Endodermal cell (in vitro differentiated cells): ENCODE measurements at regions not wholly inside any gene's neighbourhood (a gene's known extent, or its start where the extent isn't known, plus 50 kb on each side); places are given as distances from the start of the nearest gene placed in this dataset.

Source experiments
- DNase-seq: peaks from one replicate; pipeline ENCODE4 v3.0.0-alpha.2; 2017
- H3K27ac ChIP-seq: 2 replicates; pipeline ENCODE4 v1.5.1; 2013; ENCODE audit warnings: mild to moderate bottlenecking, low read depth, low read length, moderate library complexity
- H3K27me3 ChIP-seq: 2 replicates; pipeline ENCODE4 v1.6.1; 2013; ENCODE audit warnings: mild to moderate bottlenecking, low read length, moderate library complexity; ENCODE audit not compliant: insufficient read depth, control insufficient read depth, poor library complexity, severe bottlenecking
- H3K36me3 ChIP-seq: 2 replicates; pipeline ENCODE4 v1.7.0; 2013; ENCODE audit warnings: mild to moderate bottlenecking, low read length, moderate library complexity; ENCODE audit not compliant: control insufficient read depth, insufficient read depth
- H3K4me1 ChIP-seq: one replicate; pipeline ENCODE4 v1.7.0; 2013; ENCODE audit warnings: low read length; ENCODE audit not compliant: control insufficient read depth, insufficient read depth
- H3K4me3 ChIP-seq: 2 replicates; pipeline ENCODE4 v1.5.1; 2013; ENCODE audit warnings: mild to moderate bottlenecking, low read length, moderate library complexity
- H3K9ac ChIP-seq: 2 replicates; pipeline ENCODE4 v1.6.1; 2013; ENCODE audit warnings: mild to moderate bottlenecking, low read length, moderate library complexity; ENCODE audit not compliant: poor library complexity, severe bottlenecking; ENCODE audit errors: extremely low read depth
- H3K9me3 ChIP-seq: 2 replicates; pipeline ENCODE4 v1.6.1; 2013; ENCODE audit warnings: mild to moderate bottlenecking, low read length, moderate library complexity; ENCODE audit not compliant: control insufficient read depth
- H3K27ac Mint-ChIP-seq: 2 replicates; pipeline ENCODE4 v1.8.0; 2020; ENCODE audit warnings: mixed read lengths
- H3K27me3 Mint-ChIP-seq: 2 replicates; pipeline ENCODE4 v1.8.0; 2021; ENCODE audit warnings: mild to moderate bottlenecking, mixed read lengths; ENCODE audit not compliant: insufficient read depth
- H3K36me3 Mint-ChIP-seq: 2 replicates; pipeline ENCODE4 v1.8.0; 2020; ENCODE audit warnings: low read depth, mixed read lengths
- H3K4me1 Mint-ChIP-seq: 2 replicates; pipeline ENCODE4 v1.8.0; 2020; ENCODE audit warnings: mixed read lengths
- H3K4me3 Mint-ChIP-seq: 2 replicates; pipeline ENCODE4 v1.8.0; 2020; ENCODE audit warnings: mild to moderate bottlenecking, moderate library complexity, mixed read lengths
- H3K9me3 Mint-ChIP-seq: 2 replicates; pipeline ENCODE4 v1.8.0; 2020; ENCODE audit warnings: mild to moderate bottlenecking, mixed read lengths
- WGBS, 2 experiments: methylation state at CpG; one replicate each; pipeline versions ENCODE4 v1.1.5 to v1.1.7; 2013; ENCODE audit warnings: missing lambda C conversion rate in 2 of 2, mixed read lengths in 1 of 2; ENCODE audit not compliant: insufficient coverage in 1 of 2, insufficient read length in 1 of 2; 5-methylcytosine and 5-hydroxymethylcytosine counted together
- TF ChIP-seq, protein P1 (sequence below): fragments of 200-600 bp; sonication (generic); conservative IDR thresholded peaks from 2 replicates; pipeline ENCODE4 v1.5.0; 2021; ENCODE audit warnings: antibody characterized with exemption, mild to moderate bottlenecking

DNA sequence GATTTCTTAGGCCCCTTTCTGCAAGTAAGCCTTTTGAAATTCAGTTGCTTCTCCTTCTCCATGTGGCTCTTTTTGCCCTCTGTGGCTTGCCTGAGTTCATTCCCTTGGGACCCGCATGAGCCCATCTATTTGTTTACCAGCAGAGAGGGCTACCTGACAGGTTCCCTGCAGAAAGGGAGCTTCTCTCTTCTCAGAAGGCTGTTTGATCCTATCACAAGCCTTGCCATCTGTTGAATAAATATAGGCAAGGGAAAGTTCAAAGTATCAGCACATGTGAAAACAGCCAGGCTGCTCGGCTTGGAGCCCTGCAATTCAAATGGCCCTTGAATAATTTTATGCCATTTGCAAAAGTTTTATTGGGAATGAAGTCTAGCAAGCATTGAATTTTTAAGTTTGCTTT, 720.2 kb upstream of the FZD8 start:
- Histone ChIP-seq H3K4me1 (no peaks in the 10 kb centered on the region), H3K4me3 (no peak overlapping the region), H3K36me3 (no peaks in the 10 kb centered on the region), H3K9me3 (no peaks in the 10 kb centered on the region), H3K9ac (no peak overlapping the region), H3K27ac (no peak overlapping the region), H3K27me3 (no peaks in the 10 kb centered on the region)
- peak; percentile 46 for DNase-seq
- Mint-ChIP-seq H3K27ac (no peak overlapping the region), H3K4me3 (no peak overlapping the region), H3K9me3 (no peaks in the 10 kb centered on the region), H3K4me1 (peaks cover 2% of the 10 kb centered on the region), H3K36me3 (no peaks in the 10 kb centered on the region), H3K27me3 (no peaks in the 10 kb centered on the region)
- TF ChIP-seq, protein P1, sequence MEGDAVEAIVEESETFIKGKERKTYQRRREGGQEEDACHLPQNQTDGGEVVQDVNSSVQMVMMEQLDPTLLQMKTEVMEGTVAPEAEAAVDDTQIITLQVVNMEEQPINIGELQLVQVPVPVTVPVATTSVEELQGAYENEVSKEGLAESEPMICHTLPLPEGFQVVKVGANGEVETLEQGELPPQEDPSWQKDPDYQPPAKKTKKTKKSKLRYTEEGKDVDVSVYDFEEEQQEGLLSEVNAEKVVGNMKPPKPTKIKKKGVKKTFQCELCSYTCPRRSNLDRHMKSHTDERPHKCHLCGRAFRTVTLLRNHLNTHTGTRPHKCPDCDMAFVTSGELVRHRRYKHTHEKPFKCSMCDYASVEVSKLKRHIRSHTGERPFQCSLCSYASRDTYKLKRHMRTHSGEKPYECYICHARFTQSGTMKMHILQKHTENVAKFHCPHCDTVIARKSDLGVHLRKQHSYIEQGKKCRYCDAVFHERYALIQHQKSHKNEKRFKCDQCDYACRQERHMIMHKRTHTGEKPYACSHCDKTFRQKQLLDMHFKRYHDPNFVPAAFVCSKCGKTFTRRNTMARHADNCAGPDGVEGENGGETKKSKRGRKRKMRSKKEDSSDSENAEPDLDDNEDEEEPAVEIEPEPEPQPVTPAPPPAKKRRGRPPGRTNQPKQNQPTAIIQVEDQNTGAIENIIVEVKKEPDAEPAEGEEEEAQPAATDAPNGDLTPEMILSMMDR = no peak
- WGBS, 2 experiments = 80 to 86% methylated on average over 2 of the region's 2 CpGs

DNA sequence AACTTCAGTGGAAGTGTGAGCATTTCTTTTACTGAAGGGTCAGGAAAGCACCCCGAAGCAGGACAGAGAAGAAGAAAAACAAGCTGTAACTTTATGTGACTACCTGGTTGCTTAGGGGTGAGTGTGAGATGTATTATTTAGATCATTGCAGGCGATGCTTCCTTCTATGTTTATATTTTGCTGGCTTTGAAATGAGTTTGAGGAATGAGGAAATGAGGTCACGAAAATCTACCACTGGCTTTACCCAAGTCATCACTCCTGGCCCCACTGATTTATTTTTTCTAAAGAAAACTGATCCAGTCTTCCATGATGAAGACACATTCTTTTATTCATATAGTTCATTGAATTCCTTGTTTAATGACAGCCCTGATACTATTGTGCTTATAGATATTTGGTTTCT, 716.6 kb upstream of the FZD8 start:
- Histone ChIP-seq H3K9me3 (no peaks in the 10 kb centered on the region), H3K36me3 (no peaks in the 10 kb centered on the region), H3K9ac (no peak overlapping the region), H3K4me1 (no peaks in the 10 kb centered on the region), H3K4me3 (no peak overlapping the region), H3K27ac (no peak overlapping the region), H3K27me3 (no peaks in the 10 kb centered on the region)
- TF ChIP-seq, protein P1 = no peak
- H3K9me3 Mint-ChIP-seq = no peaks in the 10 kb centered on the region
- no peak for DNase-seq
- no peaks in the 10 kb centered on the region for H3K36me3 Mint-ChIP-seq
- H3K4me1 Mint-ChIP-seq = peaks cover 2% of the 10 kb centered on the region
- H3K27ac Mint-ChIP-seq = no peak overlapping the region
- no peaks in the 10 kb centered on the region for H3K27me3 Mint-ChIP-seq
- H3K4me3 Mint-ChIP-seq = no peak overlapping the region
- WGBS, 2 experiments = 98 to 100% methylated on average over 2 to 3 of the region's 3 CpGs

DNA sequence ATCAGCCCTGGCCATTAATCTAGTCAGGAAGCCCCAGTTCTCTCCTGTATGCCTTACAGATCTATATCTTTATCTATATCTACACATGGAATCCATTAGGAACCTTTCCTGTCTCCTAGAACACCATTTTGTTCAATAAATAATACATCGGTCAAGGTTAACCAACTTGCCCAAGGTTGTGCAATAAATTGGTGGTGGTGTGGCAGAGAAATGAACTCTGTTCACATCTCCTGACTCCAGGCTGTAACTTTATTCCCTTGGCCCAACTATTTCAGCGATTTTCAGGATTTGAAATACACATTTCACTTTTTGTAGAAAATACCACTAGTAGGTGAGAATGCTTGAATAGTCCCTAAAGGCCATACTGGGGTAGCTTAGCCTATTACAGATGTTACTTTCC, 712.5 kb upstream of the FZD8 start:
- no peaks in the 10 kb centered on the region for H3K9me3 Mint-ChIP-seq
- Histone ChIP-seq H3K27ac (no peak overlapping the region), H3K4me3 (no peak overlapping the region), H3K9ac (no peak overlapping the region), H3K4me1 (no peaks in the 10 kb centered on the region), H3K27me3 (no peaks in the 10 kb centered on the region), H3K9me3 (no peaks in the 10 kb centered on the region), H3K36me3 (no peaks in the 10 kb centered on the region)
- no peak overlapping the region for H3K4me3 Mint-ChIP-seq
- no peaks in the 10 kb centered on the region for H3K27me3 Mint-ChIP-seq
- WGBS, 2 experiments = 100% methylated on average over 2 of the region's 2 CpGs; no CpG with 5 or more reads in 1 of the 2 experiments
- no peak overlapping the region for H3K27ac Mint-ChIP-seq
- no peak for DNase-seq
- TF ChIP-seq, protein P1 = no peak
- H3K4me1 Mint-ChIP-seq = no peaks in the 10 kb centered on the region
- H3K36me3 Mint-ChIP-seq = no peaks in the 10 kb centered on the region
